Germinal center (tissue), 1 donor: ENCODE measurements at regions not wholly inside any gene's neighbourhood (a gene's known extent, or its start where the extent isn't known, plus 50 kb on each side); places are given as distances from the start of the nearest gene placed in this dataset.
A peak's percentile ranks its signal among the peaks of the same experiment; 100 is the strongest.
"Not testable (repeated sequence)": the region's sequence is repeated elsewhere in the genome, so short reads cannot be mapped to it uniquely, and the experiment has no call there.

Experiments
- DNase-seq: peaks from one replicate; pipeline ENCODE4 v3.0.0; 2012; ENCODE audit warnings: mixed read lengths, low spot score

DNA sequence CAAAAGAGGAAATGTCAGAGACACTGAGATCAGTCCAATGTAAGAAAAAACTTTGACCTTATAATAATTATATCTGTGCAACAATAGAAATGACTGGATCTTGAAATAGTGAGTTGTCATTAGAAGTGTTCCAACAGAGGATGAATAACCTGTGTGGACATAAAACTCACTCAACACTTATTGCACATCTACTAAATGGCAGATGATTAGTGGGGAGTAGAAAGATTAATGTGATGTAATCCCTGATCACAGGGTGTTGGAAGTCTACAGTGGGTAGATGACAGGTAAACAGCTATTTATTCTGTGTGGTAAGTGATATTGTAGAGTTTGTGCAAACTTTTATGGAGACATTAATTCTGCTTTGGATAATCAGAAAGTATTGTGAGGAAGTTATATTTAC is 177.3 kb upstream of the HMHB1 start:
- no peak for DNase-seq

DNA sequence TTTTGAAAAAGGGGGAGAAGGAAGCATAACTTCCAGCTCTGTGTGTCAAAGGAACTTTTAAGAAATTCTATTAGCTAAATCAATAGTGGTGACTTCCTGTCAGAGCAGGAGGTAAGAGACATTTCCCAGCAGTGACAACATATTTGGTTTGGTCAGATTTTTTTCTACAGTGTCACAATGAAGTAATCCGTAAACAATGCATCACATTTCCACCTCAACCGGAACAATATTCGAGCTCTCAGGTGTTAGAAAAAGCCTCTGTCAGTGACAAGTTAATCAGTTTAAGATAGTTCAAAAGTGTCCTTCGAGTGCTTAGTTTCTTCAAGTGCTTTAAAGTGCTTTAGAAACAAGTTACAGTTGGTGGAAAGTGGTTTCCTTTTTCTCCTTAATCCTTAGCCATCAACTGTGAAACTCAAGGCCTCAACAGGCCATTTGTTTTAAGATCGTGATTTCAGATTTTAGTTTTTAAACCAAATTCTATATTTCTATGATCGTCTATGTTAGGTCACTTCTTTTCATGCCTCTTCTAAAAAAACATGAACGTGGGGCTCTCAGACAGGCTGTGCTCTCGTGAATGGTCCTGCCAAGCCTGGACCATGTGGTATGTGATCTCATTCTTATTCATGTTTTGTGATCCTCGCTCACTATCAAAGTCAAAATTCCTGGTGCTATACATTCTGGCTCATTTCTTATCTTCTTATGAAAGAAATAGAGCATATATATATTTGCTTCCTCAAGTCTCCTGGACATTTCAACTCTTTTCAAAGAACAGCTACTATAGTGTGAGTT is 181.9 kb upstream of the HMHB1 start:
- no peak for DNase-seq

DNA sequence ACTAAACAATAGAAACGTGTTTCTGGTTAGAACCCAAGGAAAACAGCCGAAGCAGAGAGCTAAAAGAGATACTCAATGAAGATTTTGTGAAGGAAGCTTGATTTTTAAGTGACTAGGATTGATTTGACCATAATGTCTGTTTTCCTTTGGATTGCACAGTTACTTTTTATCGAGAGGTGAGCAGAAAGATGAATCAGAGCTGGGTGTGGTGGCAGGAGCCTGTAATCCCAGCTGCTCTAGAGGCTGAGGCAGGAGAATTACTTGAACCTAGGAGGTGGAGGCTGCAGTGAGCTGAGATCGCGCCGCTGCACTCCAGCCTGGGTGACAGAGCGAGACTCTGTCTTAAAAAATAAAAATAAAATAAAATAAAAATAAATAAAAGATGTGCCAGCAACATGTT is 186.9 kb upstream of the HMHB1 start:
- not testable (repeated sequence) for DNase-seq

DNA sequence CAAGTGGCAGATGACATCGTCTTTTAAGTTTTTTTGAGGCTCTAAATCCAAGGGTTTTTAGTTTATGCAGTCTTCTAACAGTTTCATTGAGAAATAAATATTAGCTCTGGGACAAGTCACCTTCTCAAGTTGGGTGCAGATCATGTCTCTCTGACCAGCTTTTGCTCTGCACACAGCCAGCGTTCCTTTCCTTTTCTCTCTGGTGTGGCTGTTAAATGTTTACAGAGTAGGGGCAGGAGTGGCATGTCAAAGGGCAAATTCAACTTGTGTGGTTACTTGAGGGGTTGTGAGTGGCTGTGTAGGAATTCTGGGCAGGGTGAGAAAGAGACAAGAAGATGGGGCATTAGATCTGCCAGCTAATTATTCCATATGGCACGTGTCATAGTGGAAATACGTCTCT is 187.5 kb upstream of the HMHB1 start:
- DNase-seq, result no peak

DNA sequence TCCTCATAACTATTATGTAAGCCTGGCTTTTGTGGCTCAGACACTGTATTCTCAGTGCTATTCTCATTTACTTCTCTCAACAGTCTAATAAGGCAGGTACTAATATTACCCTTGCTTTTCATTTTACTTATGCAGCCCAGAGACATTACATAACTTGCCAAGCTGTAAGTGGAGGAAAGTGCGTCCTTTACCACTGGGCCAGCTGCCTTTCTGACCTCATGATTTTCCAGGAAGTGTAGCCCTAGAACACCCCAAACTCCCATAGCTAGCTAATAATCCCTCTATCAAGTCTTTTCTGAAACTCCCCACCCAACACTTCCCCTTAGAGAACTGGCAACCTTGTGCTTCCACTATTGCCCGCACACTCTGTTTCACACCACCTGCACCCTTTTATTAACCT is 192.9 kb upstream of the HMHB1 start:
- no peak for DNase-seq

DNA sequence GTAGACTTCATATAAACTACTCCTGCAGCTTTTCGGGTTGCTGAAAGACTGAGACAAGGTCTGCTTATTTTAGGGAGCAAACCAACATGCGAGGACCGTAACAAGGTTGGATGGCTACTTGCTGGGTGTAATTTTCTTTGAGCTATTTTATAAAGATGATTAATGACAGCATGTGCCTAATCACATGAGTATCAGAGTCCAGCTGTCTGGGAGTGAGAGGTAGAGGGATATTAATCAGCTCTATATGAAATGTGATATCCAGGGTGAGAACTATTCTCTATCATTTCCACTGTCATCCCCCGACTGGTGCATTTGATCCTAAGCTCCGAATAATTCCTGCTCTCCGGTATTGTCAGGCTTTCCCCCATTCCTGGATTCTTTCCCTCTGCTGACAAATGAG is 193.8 kb upstream of the HMHB1 start:
- DNase-seq, result no peak

DNA sequence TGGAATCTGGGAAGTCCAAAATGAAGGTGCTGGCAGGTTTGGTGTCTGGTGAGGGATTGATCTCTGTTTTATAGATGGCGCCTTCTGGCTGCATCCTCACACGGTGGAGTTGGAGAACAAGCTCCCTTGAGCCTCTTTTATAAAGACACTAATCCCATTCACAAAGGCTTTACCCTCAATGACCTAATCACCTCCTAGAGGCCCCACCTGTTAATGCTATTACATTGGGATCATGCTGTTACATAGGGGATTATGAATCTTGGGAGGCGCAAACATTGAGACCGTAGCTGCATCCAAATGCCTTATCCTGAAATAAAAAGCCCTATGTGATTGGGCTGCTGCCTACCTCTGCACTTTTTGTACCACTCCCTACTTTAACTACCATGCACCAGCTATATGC is 197.1 kb upstream of the HMHB1 start:
- DNase-seq, result no peak

DNA sequence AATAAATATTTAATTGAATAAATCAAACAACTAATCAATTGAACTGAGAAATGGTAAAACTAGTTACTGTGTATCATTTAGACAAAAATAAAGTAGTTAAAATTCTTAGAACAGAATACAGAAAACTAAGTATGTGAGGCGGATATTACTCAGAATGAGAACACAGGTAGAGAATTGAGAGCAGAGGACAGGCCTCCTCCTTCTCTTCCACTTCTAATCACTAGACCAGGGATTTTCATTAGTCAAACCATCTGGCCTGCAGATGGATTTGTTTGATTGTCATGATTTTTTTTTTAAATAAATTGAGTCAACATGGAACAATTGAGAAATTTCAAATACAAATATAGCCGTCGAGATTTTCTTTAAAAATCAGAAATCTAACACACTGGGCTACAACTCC is 198.6 kb upstream of the HMHB1 start:
- no peak for DNase-seq

DNA sequence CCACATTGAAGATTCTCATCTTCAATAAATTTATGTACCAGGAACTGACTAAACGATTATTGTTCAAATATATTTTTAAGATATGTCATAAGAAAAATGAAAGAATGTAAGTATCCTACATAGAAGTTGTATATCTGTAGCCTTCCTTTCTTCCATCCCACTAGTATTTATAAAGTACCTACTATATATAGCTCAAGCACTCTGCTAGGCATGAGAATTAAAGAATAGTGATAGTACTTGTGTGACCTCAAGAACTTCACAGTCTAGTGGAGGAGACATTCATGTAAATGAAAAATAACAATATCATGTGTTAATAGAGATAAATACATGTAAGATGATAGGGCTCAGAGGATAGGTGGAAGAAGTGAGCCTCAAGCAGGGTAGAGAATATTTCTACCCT is 201.0 kb upstream of the HMHB1 start:
- DNase-seq, result no peak

DNA sequence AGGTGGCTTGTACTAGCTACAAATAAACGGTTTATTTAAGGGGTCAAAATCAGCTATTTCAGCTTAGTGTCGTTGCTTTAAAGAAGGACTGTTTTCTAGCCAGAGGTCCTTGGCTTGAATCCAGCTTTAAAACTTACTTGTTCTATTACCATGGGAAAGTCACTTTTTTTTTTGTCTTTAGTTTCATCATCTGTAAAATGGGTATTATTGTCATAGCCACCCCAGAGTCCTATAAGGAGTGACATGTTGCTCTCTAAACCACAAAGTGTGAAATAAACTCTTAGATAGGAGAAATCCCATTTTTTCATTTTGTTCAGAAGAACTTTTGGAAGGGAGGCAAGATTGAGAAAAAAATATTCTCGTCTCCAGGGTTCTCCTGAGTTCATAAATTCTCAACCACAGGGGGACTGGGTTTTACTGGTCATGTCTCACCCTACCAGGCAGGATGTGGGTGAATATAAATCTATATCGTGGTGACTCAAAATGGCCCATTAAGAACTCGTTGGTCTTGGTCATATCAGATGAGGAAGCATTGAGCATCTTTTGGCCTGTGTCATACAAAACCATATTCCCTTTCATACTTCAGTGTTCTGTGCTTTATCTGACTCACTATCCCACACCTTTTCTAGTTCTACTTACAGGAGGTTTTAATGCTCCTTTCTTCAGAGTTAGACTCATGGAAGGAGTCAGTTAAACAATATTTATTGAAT is 202.7 kb upstream of the NR3C1 start:
- no peak for DNase-seq

DNA sequence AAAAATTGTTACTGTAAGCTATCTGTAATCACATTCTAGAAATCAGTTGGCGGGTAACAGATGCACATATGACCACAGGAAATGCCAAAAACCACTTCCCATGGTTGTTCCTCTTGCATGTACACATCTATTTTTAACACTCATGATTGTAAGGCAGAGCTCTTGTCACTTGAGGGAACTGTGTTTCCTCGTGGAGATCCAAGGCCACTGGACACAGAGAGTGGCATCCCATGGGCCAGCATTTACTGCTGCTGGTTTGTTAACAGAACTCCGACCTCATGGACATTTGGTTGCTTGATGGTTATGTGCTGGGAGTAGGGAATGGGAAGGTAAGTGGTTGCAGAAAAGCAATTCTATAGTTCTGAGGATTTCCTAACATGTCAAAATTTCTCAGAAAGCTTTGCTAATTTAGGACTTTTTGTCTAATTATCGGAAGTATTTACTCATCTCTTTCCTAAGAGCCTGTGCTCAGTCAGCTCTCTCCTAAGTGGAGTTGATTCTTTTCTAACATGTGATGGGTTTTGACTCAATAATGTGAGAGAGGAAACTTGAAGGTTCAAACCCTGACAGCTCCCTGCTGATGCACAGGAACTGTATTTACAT is 202.0 kb upstream of the NR3C1 start:
- DNase-seq, result peak; percentile 22

DNA sequence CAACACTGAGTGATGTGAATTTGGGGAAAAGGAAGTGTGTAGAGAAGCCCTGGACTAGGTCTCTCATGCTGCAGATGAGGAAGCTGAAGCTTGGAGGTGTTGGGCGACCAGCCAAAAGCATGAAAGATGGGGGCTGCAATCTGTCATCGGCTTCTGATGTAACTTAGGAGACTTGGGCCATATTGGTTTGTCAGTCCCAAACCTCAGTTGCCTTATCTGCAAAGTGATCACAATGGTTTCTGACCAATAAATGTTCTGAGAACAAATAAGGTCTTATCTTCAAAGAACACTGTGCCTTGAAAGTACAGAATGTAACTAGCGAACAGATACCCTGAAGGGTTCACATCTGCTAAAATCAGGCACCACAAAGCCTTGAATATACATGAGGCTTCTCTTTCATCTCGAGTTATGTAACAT is 198.4 kb upstream of the NR3C1 start:
- no peak for DNase-seq

DNA sequence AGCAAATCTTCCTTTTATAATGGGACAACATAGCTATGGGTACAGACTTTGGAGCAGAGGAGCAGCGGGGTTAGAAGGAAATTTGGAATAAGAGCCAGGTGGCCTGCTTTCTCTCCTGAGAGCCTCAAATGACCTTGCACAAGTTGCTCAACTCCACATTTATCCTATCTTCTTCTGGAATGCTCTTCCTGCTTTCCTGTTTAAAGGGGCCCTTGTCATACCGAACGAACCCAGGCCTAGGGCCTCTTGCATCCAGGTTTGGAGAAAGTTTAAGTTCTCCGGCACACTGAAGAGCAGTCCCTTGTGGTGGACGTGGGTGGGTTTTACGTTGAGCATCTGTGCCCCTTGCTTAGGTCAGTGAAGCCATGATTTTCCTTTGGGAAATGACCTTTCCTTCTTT is 197.9 kb upstream of the NR3C1 start:
- DNase-seq, result no peak

DNA sequence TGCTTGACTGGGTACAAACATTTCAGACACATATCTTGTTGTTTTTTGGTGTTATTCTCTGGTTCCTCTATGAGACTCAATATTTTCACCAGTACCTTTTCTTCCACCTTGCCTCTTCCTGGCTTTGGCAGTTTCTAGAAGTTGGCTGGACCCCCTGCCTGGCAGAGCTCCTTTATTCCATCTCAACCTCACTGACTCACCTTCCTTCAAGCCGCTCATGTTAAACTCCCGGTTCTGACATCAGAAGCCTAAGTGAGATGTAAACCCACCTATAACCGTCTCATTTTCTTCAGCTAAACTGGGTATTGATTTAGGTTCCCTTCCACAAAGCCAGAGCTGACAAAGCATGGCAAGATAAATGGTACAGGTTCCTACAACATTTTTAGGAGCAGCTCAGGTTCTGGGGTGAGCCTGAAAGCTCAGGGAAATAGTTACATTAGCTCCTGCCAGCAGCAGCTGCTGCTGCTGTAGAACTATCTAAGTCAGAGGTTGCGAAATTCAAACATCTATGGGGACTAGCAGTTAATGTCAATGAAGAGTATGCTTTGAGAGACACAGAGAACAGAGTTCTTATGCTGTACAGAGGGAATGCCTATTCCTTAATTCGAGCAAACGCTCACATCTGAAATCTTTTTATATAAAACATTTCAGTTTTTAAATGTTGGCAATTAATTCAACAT is 197.1 kb upstream of the NR3C1 start:
- DNase-seq, result no peak

DNA sequence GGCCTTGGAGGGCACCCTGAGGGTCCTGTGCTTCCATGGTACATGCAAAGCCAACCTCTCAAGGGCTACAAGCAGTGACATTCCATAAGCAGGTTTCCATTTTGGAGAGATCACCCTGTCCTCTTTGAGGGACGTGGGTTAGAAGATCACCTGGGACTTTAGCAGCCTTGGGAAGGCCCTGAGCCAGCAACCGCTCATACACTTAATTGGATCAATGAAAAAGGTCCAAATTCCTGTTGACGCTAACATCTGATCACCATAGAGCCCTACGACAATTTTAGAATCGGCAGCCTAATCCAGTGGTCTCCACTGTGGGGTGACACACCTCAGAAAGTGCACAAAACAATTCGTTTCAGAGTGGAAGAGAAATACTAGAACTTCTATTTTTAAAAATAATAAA is 196.0 kb upstream of the NR3C1 start:
- no peak for DNase-seq

DNA sequence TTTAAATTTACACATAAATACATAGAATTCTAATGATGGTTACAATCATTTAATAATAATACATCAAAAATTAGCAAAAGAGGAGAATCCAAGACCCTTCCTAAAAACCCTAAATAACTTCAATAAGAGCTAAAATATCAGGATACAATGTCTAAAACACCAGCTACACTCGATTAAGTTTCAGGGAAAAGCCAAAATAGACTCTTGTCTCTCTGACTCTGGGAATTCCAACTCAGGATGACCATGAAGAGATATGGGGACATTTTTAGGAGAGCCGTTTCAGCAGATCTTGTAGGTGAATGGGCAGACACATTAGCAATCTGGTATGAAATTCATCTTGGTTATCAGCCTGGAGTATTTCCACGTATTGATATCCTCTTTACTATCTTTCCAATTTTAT is 193.3 kb upstream of the NR3C1 start:
- no peak for DNase-seq

DNA sequence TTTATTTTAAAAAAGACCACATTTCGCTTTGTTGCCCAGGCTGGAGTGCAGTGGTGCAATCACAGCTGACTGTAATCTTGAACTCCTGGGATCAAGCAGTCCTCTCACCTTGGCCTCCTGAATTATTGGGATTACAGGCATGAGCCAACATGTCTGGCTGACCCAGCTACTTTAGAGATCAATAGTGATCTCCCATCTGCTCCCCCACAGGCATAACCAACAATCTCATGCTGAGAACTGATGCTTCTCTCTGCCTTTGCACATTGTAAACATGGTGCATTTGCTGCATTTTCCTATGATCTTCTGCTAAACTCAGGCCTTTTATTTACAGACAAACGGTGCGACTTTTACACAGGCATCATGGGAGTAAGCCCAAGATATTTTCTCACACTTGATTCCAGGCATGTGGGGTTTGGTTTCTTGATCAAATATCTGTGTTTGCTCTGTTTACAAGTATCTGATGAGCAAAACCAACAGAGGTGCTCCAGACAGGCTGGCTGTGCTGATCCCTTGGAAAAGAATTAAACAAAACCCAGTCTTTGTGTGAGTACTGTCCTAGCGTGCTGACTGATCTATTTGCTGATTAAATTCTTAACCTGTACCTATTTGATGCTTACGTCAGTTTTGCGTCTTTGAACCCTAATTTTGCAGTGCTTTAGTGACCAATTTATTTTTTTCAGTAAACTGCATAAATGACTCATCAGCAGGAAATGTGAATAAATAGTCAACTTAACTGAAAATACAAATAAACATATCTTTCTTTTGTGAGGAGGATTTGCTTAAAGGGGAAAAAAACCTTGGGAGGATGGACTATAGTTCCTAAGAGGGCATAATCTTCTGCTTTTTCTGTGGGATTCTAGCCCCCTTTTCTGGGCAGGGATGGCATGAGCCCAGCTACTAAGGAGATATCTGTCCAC is 191.7 kb upstream of the NR3C1 start:
- DNase-seq, result no peak

DNA sequence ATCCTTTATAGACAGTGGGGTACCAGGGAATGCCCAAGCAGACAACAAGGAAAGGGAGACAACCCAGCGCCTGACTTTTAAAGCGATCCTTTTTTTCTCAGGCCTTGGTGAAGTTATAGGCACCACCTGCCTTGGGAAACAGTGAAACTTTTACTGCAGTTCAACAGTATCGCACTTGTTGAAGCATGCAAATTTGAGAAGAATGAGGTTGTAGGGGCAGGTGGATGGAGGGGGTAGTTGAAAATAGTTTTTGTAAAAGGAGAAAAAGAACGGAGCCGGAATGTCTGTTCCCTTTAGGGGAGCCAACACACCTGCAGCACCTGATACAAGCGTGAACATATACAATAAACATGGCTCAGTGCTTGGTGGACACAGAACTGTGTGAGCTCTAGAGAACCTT is 190.2 kb upstream of the NR3C1 start:
- peak; percentile 16 for DNase-seq

DNA sequence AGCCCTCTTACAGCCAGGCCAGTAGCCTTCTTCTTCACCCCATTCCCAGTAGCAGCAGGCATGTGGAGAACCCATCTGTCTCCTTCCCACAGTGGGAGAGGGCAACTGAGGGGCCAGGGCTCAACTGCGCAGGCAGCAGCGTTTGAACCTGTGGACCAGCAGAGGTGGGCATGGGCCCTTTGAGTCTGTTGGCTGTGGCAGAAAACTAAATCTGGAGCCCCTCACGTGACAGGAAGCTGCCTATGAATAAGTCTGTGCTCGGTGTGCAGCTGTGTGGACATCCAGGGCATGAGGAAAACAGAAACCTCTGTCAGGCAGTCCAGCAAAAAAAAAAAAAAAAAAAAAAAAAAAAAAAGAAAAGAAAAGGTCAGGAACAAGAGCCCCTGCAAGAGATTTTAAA is 189.2 kb upstream of the NR3C1 start:
- peak; percentile 56 for DNase-seq

DNA sequence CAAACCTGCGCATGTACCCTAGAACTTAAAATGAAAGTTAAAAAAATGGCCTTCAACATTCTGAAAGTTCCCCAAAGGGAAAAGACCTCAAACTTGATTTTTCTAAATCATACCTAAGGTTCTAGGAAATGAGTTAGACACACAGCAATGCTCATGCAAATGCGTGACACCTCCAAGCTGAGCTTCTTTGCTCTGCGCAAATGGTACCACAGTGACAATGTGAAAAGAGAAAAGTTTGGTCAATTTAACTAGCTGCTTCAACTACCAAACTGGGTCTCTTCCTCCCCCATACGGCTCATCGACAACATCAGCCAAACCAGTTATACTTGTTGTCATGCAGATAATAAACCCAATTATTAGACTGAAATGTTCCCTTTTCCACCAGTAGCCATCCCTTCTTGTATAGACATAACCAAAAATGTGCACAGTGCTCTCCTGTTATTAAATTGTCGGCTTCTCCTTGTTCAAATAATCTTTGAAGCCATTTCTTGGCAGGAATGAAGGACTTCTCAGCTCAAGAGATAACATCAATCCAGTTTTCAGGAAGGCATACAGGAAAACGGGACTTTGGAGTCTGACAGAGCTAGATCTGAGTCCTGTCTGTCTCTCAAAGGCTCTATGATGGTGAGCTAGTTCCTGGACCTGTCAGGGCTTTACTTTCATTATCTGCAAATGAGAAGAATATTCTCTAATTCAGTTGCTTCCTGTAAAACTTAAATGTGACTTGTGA is 185.6 kb upstream of the NR3C1 start:
- DNase-seq, result no peak

DNA sequence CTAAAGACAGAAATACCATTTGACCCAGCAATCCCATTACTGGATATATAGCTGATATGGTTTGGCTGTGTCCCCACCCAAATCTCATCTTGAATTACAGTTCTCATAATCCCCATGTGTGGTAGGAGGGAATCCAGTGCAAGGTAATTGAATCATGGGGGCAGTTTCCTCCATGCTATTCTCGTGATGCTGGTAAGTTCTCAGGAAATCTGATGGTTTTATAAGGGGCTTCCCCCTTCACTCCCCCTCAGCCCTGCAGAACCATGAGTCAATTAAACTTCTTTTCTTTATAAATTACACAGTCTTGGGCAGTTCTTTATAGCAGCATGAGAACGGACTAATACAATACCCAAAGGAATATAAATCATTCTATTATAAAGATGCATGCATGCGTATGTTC is 184.6 kb upstream of the NR3C1 start:
- not testable (repeated sequence) for DNase-seq
